HepG2 (cell line): ENCODE measurements at regions not wholly inside any gene's neighbourhood (a gene's known extent, or its start where the extent isn't known, plus 50 kb on each side); places are given as distances from the start of the nearest gene placed in this dataset.

Source experiments
- CBX2 ChIP-seq, 2 experiments: fragments of 200-600 bp in 1 of 2; sonication (generic); formaldehyde crosslinking in 1 of 2; IDR thresholded peaks; 2 replicates each; pipeline versions ENCODE4 v1.7.0 to v1.8.1; 2018 to 2022; ENCODE audit warnings: low read depth in 2 of 2, low read length in 1 of 2, mild to moderate bottlenecking in 1 of 2, missing genetic modification reagents in 1 of 2
- CREB1 ChIP-seq, 2 experiments: fragments of 450-650 bp in 1 of 2; IDR thresholded peaks; 2 replicates each; pipeline ENCODE4 v1.6.1; 2016 to 2017; ENCODE audit warnings: control low read depth in 1 of 2, mild to moderate bottlenecking in 1 of 2, missing compliant biosample characterization in 1 of 2, missing genetic modification characterization in 1 of 2
- CSRNP1 ChIP-seq: sonication (generic); formaldehyde crosslinking; IDR thresholded peaks from 2 replicates; pipeline ENCODE4 v1.8.1; 2023; ENCODE audit warnings: mild to moderate bottlenecking, missing genetic modification reagents
- ETS1 ChIP-seq: sonication (generic); formaldehyde crosslinking; IDR thresholded peaks from 2 replicates; pipeline ENCODE4 v1.4.0; 2020; ENCODE audit warnings: missing genetic modification reagents
- PHF8 ChIP-seq: sonication (generic); formaldehyde crosslinking; IDR thresholded peaks from 2 replicates; pipeline ENCODE4 v1.5.0; 2020; ENCODE audit warnings: missing genetic modification reagents
- POLR2A ChIP-seq, 2 experiments: IDR thresholded peaks; 2 replicates each; pipeline ENCODE4 v1.6.1; 2011; ENCODE audit warnings: low read depth in 2 of 2, low read length in 2 of 2, mild to moderate bottlenecking in 1 of 2, moderate library complexity in 1 of 2; ENCODE audit not compliant: insufficient read depth in 1 of 2
- RELA ChIP-seq: sonication (generic); formaldehyde crosslinking; IDR thresholded peaks from 2 replicates; pipeline ENCODE4 v1.4.0; 2020; ENCODE audit warnings: missing genetic modification reagents
- SAFB2 ChIP-seq: sonication (generic); formaldehyde crosslinking; IDR thresholded peaks from 2 replicates; pipeline ENCODE4 v1.5.1; 2020; ENCODE audit warnings: missing genetic modification reagents, low read depth, mild to moderate bottlenecking, borderline replicate concordance
- SALL2 ChIP-seq: sonication (generic); formaldehyde crosslinking; IDR thresholded peaks from 2 replicates; pipeline ENCODE4 v1.8.1; 2023; ENCODE audit warnings: mild to moderate bottlenecking, missing genetic modification reagents, inconsistent platforms
- SAP130 ChIP-seq: IDR thresholded peaks from 2 replicates; pipeline ENCODE4 v1.6.1; 2016; ENCODE audit warnings: low read depth
- SKIL ChIP-seq: sonication (generic); formaldehyde crosslinking; IDR thresholded peaks from 2 replicates; pipeline ENCODE4 v1.8.0; 2022; ENCODE audit warnings: missing genetic modification reagents, mild to moderate bottlenecking, moderate library complexity, borderline replicate concordance
- ZMAT3 ChIP-seq: sonication (generic); formaldehyde crosslinking; conservative IDR thresholded peaks from 2 replicates; pipeline ENCODE4 v1.7.0; 2021; ENCODE audit warnings: missing genetic modification reagents
- ZNF232 ChIP-seq: sonication (generic); formaldehyde crosslinking; IDR thresholded peaks from 2 replicates; pipeline ENCODE4 v1.4.0; 2020; ENCODE audit warnings: missing genetic modification reagents, borderline replicate concordance
- ZNF350 ChIP-seq: sonication (generic); formaldehyde crosslinking; IDR thresholded peaks from 2 replicates; pipeline ENCODE4 v1.4.0; 2020; ENCODE audit warnings: mild to moderate bottlenecking, low read depth, missing genetic modification reagents, borderline replicate concordance
- ZNF382 ChIP-seq: sonication (generic); formaldehyde crosslinking; IDR thresholded peaks from 2 replicates; pipeline ENCODE4 v1.5.0; 2020; ENCODE audit warnings: missing genetic modification reagents, mild to moderate bottlenecking, borderline replicate concordance
- ZNF446 ChIP-seq: sonication (generic); formaldehyde crosslinking; IDR thresholded peaks from 2 replicates; pipeline ENCODE4 v1.5.0; 2020; ENCODE audit warnings: mild to moderate bottlenecking, missing genetic modification reagents
- ZNF710 ChIP-seq: sonication (generic); formaldehyde crosslinking; IDR thresholded peaks from 2 replicates; pipeline ENCODE4 v1.5.0; 2020; ENCODE audit warnings: mild to moderate bottlenecking, missing genetic modification reagents, borderline replicate concordance

GRCh38 chr6:26204332-26205160, 117.3 kb downstream of the HFE start (continued):
- TF ChIP-seq CSRNP1 (CRISPR knock-in tag) (peak; percentile 52; the same call in 1 of the 2 replicates), SKIL (CRISPR knock-in tag) (no peak), ZNF446 (CRISPR knock-in tag) (peak; percentile 46; the same call in 1 of the 2 replicates), ZMAT3 (CRISPR knock-in tag) (peak; percentile 57; the same call in 1 of the 2 replicates), ZNF350 (CRISPR knock-in tag) (peak; percentile 94), ETS1 (no peak), SAP130 (CRISPR knock-in tag) (peak; percentile 99), CREB1 (IDR thresholded peaks at IDR 0.05) (peak; percentile 100), CREB1 (CRISPR knock-in tag; IDR thresholded peaks at IDR 0.05) (peak; percentile 98), ZNF232 (peak; percentile 92), SALL2 (CRISPR knock-in tag) (peak; percentile 69; the same call in 1 of the 2 replicates), ZNF710 (CRISPR knock-in tag) (peak; percentile 83), ZNF382 (CRISPR knock-in tag) (no peak), POLR2A (IDR thresholded peaks at IDR 0.05; ENCODE audit: insufficient read depth in 1 of 2, low read depth in 2 of 2, low read length in 2 of 2) (peak; percentile 98 to 99), CBX2 (IDR thresholded peaks at IDR 0.05; ENCODE audit: low read depth, low read length) (no peak), CBX2 (CRISPR knock-in tag; IDR thresholded peaks at IDR 0.05; ENCODE audit: low read depth) (0 out of 2 replicates have a peak, but pooled peaks have one; percentile 9), RELA (peak; percentile 84; the same call in 1 of the 2 replicates), PHF8 (CRISPR knock-in tag) (peak; percentile 71), SAFB2 (CRISPR knock-in tag) (no peak; the same call in 1 of the 2 replicates)
